IPS DF 19.7 (cell line): ENCODE measurements at regions not wholly inside any gene's neighbourhood (a gene's known extent, or its start where the extent isn't known, plus 50 kb on each side); places are given as distances from the start of the nearest gene placed in this dataset.
"Not testable (repeated sequence)": the region's sequence is repeated elsewhere in the genome, so short reads cannot be mapped to it uniquely, and the experiment has no call there.

Experiments
- DNase-seq: peaks from one replicate; pipeline ENCODE4 v3.0.0-alpha.2; 2013; ENCODE audit warnings: low read depth, low spot score

GRCh38 chr5:154702477-154702876, 52.7 kb upstream of the LARP1 start:
- no peak for DNase-seq

- not testable (repeated sequence) for DNase-seq
These were observed 53.5 kb upstream of the LARP1 start for GRCh38 chr5:154701725-154702124.

- no peak for DNase-seq
These were observed 54.0 kb upstream of the LARP1 start for GRCh38 chr5:154701181-154701580.

GRCh38 chr5:154700289-154700928, 54.8 kb upstream of the LARP1 start:
- DNase-seq: not testable (repeated sequence)

- DNase-seq: no peak
These were observed 56.4 kb upstream of the LARP1 start for GRCh38 chr5:154698763-154699162.

GRCh38 chr5:154697371-154697770, 57.8 kb upstream of the LARP1 start:
- DNase-seq: no peak

- no peak for DNase-seq
These were observed 58.3 kb upstream of the LARP1 start for GRCh38 chr5:154696891-154697290.

GRCh38 chr5:154694159-154694558, 61.0 kb upstream of the LARP1 start:
- DNase-seq: no peak

- DNase-seq: no peak
These were observed 64.7 kb upstream of the LARP1 start for GRCh38 chr5:154690488-154690887.

- DNase-seq: no peak
These were observed 68.7 kb upstream of the LARP1 start for GRCh38 chr5:154686490-154686889.

- no peak for DNase-seq
These were observed 71.9 kb upstream of the LARP1 start for GRCh38 chr5:154683101-154683880.

GRCh38 chr5:154679501-154679900, 75.7 kb upstream of the LARP1 start:
- no peak for DNase-seq

- DNase-seq: no peak
These were observed 77.3 kb upstream of the LARP1 start for GRCh38 chr5:154677921-154678320.

GRCh38 chr5:154676508-154676907, 78.7 kb upstream of the LARP1 start:
- DNase-seq: no peak

GRCh38 chr5:154674029-154674428, 81.1 kb upstream of the LARP1 start:
- no peak for DNase-seq

GRCh38 chr5:154673506-154673905, 81.7 kb upstream of the LARP1 start:
- DNase-seq: no peak

GRCh38 chr5:154669913-154670312, 85.3 kb upstream of the LARP1 start:
- not testable (repeated sequence) for DNase-seq

GRCh38 chr5:154669402-154669801, 85.8 kb upstream of the LARP1 start:
- DNase-seq: no peak

- DNase-seq: no peak
These were observed 90.3 kb upstream of the LARP1 start for GRCh38 chr5:154664869-154665268.

GRCh38 chr5:154663424-154663823, 91.8 kb upstream of the LARP1 start:
- no peak for DNase-seq

GRCh38 chr5:154654486-154655371, 100.4 kb upstream of the LARP1 start:
- no peak for DNase-seq

- DNase-seq: no peak
These were observed 101.3 kb upstream of the LARP1 start for GRCh38 chr5:154653764-154654485.
